ENCODE measurements at regions not wholly inside any gene's neighbourhood (a gene's known extent, or its start where the extent isn't known, plus 50 kb on each side); places are given as distances from the start of the nearest gene placed in this dataset.

- no peaks in the 10 kb centered on the region for H3K9me1 ChIP-seq (replicated peaks; ENCODE audit: control insufficient read depth, extremely low read depth, insufficient read depth, low read length)
- no peaks in the 10 kb centered on the region for H3K36me3 ChIP-seq (ENCODE audit: control insufficient read depth in 2 of 2, extremely low read depth in 1 of 2, insufficient read depth in 2 of 2, low read length in 2 of 2)
- intact Hi-C loops (cut with micrococcal nuclease): no loop called here
- dilution Hi-C loops (cut with MboI; ENCODE audit: extremely low pct_ligation_motif_present, low sequenced_read_pairs): no loop called here
- ChIA-PET CTCF (no interaction called here), POLR2A (no interaction called here)
- no peaks in the 10 kb centered on the region for H3K4me1 ChIP-seq (ENCODE audit: control insufficient read depth, extremely low read depth, insufficient read depth, low read length)
- no peak overlapping the region for H3K4me3 ChIP-seq (replicated peaks in 1 of 3; ENCODE audit: insufficient read depth in 1 of 3, low read depth in 1 of 3, low read length in 3 of 3)
- no peak overlapping the region for H2AFZ ChIP-seq (ENCODE audit: low read depth, low read length)
- no TSS peak for BruUV-seq (replicated peaks)
- no peak overlapping the region for H3K4me2 ChIP-seq (ENCODE audit: insufficient read depth, low read length)
- no peaks in the 10 kb centered on the region for H4K20me1 ChIP-seq (replicated peaks; ENCODE audit: control insufficient read depth, extremely low read depth, insufficient read depth, low read length)
- H3K79me2 ChIP-seq (ENCODE audit: control insufficient read depth, insufficient read depth, low read length): no peaks in the 10 kb centered on the region
- no peak overlapping the region for H3K27ac ChIP-seq (ENCODE audit: insufficient read depth, low read depth, low read length)
- H3K27me3 ChIP-seq (ENCODE audit: control insufficient read depth in 2 of 2, insufficient read depth in 2 of 2, low read length in 2 of 2): no peaks in the 10 kb centered on the region
- no peak overlapping the region for H3K9ac ChIP-seq (replicated peaks; ENCODE audit: extremely low read depth, insufficient read depth, low read length)
- TF ChIP-seq GATA2 (IDR thresholded peaks at IDR 0.05; ENCODE audit: insufficient read depth, insufficient read length, low read depth, low read length) (no peak), FOS (IDR thresholded peaks at IDR 0.05; ENCODE audit: borderline replicate concordance, insufficient read depth, low read length) (no peak), EZH2 (IDR thresholded peaks at IDR 0.05; ENCODE audit: borderline replicate concordance, low read depth, low read length, severe bottlenecking) (no peak)
- DNase-seq (ENCODE audit: low read depth, low spot score) (no peak), FAIRE-seq (no peak)
- H3K9me3 ChIP-seq (replicated peaks; ENCODE audit: control insufficient read depth, insufficient read depth, low read length): peaks cover 9% of the 10 kb centered on the region
Observed at GRCh38 chr14:97706819-97707218, 909.6 kb downstream of the VRK1 start.

- BruUV-seq (replicated peaks): no TSS peak
- no peak overlapping the region for H3K9ac ChIP-seq (replicated peaks; ENCODE audit: extremely low read depth, insufficient read depth, low read length)
- no peaks in the 10 kb centered on the region for H3K79me2 ChIP-seq (ENCODE audit: control insufficient read depth, insufficient read depth, low read length)
- FAIRE-seq: no peak
- H2AFZ ChIP-seq (ENCODE audit: low read depth, low read length): no peak overlapping the region
- intact Hi-C loops (cut with micrococcal nuclease) (no loop called here), dilution Hi-C loops (cut with MboI; ENCODE audit: extremely low pct_ligation_motif_present, low sequenced_read_pairs) (no loop called here)
- ChIA-PET CTCF (no interaction called here), POLR2A (no interaction called here)
- no peaks in the 10 kb centered on the region for H4K20me1 ChIP-seq (replicated peaks; ENCODE audit: control insufficient read depth, extremely low read depth, insufficient read depth, low read length)
- H3K4me3 ChIP-seq (replicated peaks in 1 of 3; ENCODE audit: insufficient read depth in 1 of 3, low read depth in 1 of 3, low read length in 3 of 3): no peak overlapping the region
- no peaks in the 10 kb centered on the region for H3K36me3 ChIP-seq (ENCODE audit: control insufficient read depth in 2 of 2, extremely low read depth in 1 of 2, insufficient read depth in 2 of 2, low read length in 2 of 2)
- peaks cover 9% of the 10 kb centered on the region for H3K9me3 ChIP-seq (replicated peaks; ENCODE audit: control insufficient read depth, insufficient read depth, low read length)
- no peak for DNase-seq (ENCODE audit: low read depth, low spot score)
- no peak overlapping the region for H3K4me2 ChIP-seq (ENCODE audit: insufficient read depth, low read length)
- no peaks in the 10 kb centered on the region for H3K9me1 ChIP-seq (replicated peaks; ENCODE audit: control insufficient read depth, extremely low read depth, insufficient read depth, low read length)
- no peaks in the 10 kb centered on the region for H3K27me3 ChIP-seq (ENCODE audit: control insufficient read depth in 2 of 2, insufficient read depth in 2 of 2, low read length in 2 of 2)
- no peaks in the 10 kb centered on the region for H3K4me1 ChIP-seq (ENCODE audit: control insufficient read depth, extremely low read depth, insufficient read depth, low read length)
- TF ChIP-seq FOS (IDR thresholded peaks at IDR 0.05; ENCODE audit: borderline replicate concordance, insufficient read depth, low read length) (no peak), JUN (IDR thresholded peaks at IDR 0.05; ENCODE audit: borderline replicate concordance, insufficient read depth, insufficient read length, low read depth) (no peak), POLR2A (IDR thresholded peaks at IDR 0.05; ENCODE audit: low read depth, low read length) (no peak), POLR2AphosphoS5 (IDR thresholded peaks at IDR 0.05; ENCODE audit: insufficient read depth, low read depth, low read length) (no peak), EZH2 (IDR thresholded peaks at IDR 0.05; ENCODE audit: borderline replicate concordance, low read depth, low read length, severe bottlenecking) (no peak), GATA2 (IDR thresholded peaks at IDR 0.05; ENCODE audit: insufficient read depth, insufficient read length, low read depth, low read length) (no peak), MYC (IDR thresholded peaks at IDR 0.05; ENCODE audit: low read depth, low read length) (no peak), CTCF (IDR thresholded peaks at IDR 0.05; ENCODE audit: extremely low read depth in 1 of 2, insufficient read depth in 1 of 2, low read depth in 1 of 2, low read length in 2 of 2) (no peak), MAX (IDR thresholded peaks at IDR 0.05; ENCODE audit: insufficient read depth, insufficient read length) (no peak)
- H3K27ac ChIP-seq (ENCODE audit: insufficient read depth, low read depth, low read length): no peak overlapping the region
Observed at GRCh38 chr14:97707603-97708002, 910.4 kb downstream of the VRK1 start.
